HG03575 (cell line): ENCODE measurements at regions not wholly inside any gene's neighbourhood (a gene's known extent, or its start where the extent isn't known, plus 50 kb on each side); places are given as distances from the start of the nearest gene placed in this dataset.
"Not testable (repeated sequence)": the region's sequence is repeated elsewhere in the genome, so short reads cannot be mapped to it uniquely, and the experiment has no call there.

Source experiments
- ATAC-seq: cut with Tn5 transposase; IDR thresholded peaks from one replicate; pipeline ENCODE4 v1.9.1; 2021; ENCODE audit not compliant: unreplicated experiment, insufficient number of reproducible peaks, low FRiP score; ENCODE audit errors: extremely low read depth

DNA sequence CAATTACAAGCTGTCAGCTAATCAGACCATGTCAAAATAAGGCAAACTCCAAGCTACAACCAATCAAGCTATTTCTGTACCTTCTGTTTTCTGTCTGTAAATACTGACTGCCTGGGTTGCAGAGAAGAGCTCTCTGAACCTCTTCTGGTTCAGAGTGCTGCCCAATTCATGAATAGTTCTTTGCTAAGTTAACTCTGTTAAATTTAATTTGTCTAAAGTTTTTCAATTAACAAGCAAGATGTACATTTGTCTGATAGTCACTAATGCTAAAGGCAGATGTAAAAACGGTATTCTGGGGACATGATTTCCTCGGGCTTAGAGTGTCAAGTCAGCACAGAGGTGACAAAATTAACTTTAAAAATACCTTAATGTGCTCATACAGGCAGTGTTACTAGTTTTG, 408.3 kb upstream of the CLINT1 start:
- no peak for ATAC-seq

GRCh38 chr5:158265931-158266700, 407.2 kb upstream of the CLINT1 start:
- no peak for ATAC-seq

DNA sequence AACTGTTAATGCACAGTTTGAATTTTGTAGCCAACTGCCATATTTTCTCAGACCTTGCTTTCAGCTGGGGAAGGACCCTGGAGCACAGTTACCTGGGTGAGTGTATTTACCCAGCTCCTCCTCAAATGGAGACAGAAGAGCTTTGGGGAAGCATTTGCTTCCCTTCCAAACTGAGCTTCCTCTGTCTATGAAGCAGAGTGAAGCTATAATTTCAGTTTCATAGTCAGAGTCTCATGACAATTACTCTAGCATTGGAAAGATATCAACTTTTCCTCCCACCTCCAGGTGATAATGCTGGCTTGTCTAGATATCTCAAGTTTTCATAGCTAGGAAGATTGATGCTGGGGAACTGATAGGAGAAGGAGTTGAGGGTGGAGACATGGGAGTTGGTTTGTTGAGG, 406.4 kb upstream of the CLINT1 start:
- no peak for ATAC-seq

DNA sequence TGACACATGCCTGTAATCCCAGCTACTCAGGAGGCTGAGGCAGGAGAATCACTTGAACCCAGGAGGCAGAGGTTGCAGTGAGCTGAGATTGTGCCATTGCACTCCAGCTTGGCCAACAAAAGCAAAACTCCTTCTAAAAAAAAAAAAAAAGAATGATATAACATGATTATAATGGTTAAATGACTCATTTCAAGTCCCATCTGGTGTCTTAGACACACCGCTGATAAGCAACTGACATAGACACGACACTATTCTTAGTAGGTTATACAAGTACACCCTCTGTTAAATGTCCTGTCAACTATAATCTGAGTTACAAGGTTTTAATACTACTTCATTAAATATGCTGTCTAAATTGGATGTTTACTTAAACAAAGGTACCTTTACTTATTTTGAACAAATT, 405.3 kb upstream of the CLINT1 start:
- ATAC-seq, result no peak

DNA sequence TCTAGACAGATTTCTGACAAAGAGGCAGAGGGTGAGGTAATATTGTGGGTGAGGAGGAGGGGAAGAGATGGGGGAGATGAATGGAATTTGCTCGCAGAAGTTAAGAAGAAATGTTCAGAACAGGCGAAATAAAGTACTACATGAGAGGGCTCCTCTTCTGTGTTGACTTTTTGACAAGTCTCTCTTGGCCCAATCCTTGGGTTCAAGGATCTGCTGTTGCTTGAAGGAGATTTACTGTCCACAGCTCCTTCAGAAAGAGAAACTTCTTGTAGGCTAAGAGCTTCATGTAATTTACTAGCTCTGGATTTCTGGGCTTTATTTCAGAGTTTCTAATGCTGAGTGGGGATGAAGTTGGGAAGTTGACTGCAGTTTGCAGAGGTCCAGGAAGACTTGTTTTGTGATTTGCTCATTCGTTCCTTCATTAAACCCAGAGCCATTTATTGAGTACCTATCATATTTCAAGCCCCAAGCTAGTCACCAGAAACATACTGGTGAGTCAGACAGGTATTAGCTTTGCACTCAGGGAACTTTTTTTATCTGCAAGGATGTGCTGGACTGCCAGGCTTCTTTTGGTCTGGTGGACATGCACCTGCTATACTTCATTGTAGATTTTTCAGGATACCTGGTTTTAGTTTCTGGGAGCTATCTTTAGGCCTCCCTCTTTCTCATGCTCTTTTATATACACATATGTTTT, 402.9 kb upstream of the CLINT1 start:
- no peak for ATAC-seq

DNA sequence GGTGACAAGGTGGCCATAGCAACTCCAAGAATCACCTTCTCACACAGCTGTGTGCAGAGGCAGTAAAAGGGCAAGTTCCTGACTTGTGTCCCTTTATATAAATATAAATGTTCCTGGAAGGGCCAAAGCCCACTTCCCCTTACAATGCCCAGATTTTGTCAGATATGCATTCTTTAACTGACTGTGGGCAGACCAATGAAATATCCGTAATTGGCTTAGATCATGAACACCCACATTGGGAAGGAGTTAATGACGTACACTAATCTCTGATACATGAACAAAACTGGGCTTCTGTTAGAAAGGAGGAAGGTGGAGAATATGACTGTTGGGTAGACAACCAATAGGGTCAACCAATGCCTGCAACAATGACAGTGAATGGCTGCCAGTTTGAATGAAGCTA, 397.2 kb upstream of the CLINT1 start:
- no peak for ATAC-seq

DNA sequence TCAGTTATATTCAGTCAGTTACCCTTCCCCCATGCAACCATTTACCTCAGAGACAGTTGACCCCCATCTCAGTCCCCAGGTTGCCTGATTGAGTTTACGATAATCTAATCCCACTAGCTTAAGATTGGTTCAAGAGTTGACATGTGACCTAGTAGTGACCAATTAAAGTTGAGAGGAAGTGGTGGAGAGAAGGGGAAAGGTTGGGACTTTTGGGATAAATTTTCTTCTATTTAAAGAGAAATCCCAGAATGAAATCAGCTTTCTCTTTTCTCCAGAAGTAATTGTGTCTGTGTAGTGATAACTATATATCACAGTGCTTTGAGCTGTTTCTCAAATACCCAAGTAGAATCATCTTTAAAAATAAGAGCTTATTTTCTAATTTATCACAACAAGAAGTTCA, 396.7 kb upstream of the CLINT1 start:
- ATAC-seq, result no peak

DNA sequence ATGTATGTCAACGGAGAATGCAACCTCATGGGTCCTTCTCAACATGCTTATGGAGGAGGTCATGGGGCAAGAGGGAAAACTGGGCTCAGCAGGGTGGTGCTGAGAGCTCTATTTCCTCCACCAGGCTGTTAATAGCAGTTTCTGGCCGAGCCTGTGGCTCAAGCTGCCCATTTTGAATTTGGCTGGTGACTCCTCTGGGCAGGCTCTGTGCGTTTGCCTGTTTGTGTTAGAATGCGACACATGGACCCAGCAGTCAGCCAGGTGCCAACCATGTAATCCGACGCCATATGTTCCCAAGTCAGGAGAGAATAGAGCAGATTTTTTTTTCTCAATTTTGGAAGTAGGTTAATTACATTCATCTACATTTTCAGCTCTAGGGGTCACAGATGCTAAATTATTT, 387.7 kb upstream of the CLINT1 start:
- ATAC-seq, result no peak

DNA sequence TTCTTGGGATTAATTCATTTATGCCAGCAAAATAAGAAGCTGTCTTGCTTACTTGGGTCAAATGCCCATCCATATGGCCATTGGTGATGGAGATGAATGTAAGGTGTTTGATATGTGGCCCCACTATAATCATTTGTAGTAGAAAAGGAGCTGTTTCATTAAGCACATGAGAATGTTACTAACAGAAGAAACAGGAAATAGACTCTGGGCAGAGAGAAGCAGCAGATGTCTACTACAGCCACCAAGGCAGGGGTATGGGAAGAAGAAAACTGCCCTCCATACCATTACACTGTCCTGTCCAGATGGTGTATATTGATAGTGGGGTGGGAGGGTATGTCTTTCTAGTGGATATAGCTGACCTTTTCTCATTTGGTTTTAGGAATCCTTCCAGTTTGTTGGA, 386.6 kb upstream of the CLINT1 start:
- no peak for ATAC-seq

GRCh38 chr5:158244882-158245281, 385.9 kb upstream of the CLINT1 start:
- ATAC-seq, result no peak

- ATAC-seq, result no peak
These were observed 377.8 kb upstream of the CLINT1 start for GRCh38 chr5:158236511-158237335.

DNA sequence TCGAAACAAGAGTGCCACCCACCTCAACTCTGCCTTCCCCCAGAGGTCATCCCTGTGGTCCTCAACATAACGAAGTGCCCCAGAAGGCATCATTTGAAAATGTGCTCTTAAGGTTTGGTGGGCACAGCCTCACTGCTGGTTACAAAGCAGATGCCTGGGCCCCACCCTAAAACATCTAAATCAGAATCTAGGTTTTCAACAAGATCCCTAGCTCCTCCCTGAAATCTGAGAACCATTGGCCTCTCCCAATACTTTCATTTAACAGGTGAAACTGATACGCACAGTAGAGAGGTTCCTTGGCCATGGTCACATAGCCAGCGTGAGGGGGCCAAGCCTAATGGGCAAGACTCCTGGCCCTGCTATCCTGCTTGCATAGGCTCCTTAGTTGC, 376.2 kb upstream of the CLINT1 start:
- ATAC-seq, result no peak

DNA sequence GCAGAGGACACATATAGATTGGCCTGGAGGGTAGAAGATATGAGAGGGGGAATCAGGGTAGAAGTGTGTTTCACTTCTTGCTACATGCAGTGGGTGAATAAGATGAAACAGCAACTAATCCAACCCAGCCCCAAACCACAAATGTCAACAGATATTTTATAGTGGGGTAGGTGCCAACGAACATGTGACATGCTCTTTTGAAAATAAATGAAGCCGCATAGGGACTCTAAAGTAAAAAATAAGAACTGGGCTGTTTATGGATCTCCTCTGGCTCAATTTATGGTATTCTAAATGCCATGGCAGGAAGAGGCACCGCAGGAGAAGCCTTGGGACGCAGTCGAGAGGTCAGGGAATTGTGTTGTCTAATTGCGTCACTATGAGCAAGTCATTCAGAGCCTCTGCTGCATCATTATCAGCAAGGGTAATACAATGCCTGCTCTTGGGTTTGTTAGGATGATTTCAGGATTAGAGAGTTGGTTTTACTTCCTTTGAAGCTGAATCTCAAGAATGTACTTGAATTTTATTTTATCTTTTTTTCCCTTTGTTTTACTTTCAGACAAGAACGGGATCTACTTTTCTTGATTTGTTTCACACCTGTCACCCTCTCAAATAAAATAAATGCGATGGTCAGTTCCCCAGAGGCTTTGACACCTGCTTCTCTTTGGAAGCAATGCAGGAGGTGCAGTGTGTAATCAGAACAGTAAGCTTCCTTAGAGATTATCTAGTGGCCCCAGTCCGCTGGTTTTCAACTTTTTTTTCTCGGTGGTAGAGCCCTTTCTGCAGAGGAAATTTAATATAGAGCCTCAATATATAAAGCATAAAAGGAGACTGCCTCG, 375.6 kb upstream of the CLINT1 start:
- ATAC-seq, result no peak

- no peak for ATAC-seq
These were observed 374.9 kb upstream of the CLINT1 start for GRCh38 chr5:158233735-158234322.

DNA sequence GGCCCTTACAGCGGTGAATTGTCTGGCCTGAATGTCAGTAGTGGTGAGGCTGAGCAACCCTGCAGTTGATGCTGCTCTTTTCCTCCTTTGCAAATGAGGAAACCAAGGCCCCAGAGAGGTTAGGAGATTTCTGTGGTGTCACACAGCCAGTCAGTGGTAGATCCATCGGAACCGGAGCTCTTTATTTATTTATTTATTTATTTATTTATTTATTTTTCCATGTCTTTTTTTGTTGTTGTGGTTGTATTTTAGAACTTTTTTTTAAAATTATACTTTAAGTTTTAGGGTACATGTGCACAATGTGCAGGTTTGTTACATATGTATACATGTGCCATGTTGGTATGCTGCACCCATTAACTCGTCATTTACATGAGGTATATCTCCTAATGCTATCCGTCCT, 368.4 kb upstream of the CLINT1 start:
- ATAC-seq, result not testable (repeated sequence)

DNA sequence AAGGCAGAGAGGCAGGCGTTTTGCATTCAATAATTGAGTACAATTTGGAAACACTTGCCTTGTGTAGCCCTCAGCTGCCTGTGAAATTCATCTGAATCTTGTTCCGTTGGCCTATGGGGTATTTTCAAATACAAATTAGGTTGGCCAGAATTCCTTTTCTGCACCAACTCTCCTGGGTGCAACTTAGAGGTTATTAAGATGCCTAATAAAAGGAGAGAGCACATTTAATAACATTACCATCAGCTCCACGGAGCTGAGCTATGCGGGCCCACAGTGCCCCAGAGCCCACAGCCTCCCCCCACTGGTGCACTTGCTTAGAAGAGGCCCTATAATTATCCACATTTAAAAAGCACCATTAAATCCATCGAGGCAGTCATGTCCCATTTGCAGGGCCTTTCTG, 367.6 kb upstream of the CLINT1 start:
- no peak for ATAC-seq

- no peak for ATAC-seq
These were observed 365.3 kb upstream of the CLINT1 start for GRCh38 chr5:158224253-158224652.

DNA sequence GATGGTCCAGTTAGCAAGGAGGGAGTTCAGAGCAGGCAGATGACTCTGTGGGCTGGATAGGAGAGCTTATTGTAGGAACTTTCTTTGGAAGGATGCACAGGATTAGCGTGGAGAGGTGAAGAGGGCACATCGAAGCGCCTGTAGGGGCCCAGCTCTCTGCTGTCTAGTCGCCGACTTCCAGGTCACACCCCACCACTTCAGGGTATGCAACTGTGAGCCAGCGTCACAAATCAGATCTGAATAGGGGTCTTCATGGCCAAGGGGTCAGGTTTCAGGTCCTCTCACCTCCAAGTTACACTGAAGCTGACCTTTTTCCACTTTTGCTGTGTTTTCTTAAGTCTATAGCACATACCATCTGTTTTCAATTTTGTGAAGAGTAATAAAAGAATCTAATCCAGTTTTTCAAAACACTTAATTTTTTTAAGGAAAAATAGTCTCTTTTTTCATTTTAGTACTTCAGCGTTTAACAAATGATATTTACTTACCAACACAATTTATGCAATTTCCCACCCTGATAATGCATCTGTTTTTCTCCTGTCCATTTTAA, 364.2 kb upstream of the CLINT1 start:
- ATAC-seq, result no peak
